ENCODE measurements at regions not wholly inside any gene's neighbourhood (a gene's known extent, or its start where the extent isn't known, plus 50 kb on each side); places are given as distances from the start of the nearest gene placed in this dataset.

GRCh38 chr3:67995206-67995605 is 340.8 kb upstream of the SUCLG2 start:
- TF ChIP-seq CTCF (IDR thresholded peaks at IDR 0.05) = no peak
- TF ChIP-seq POLR2A (IDR thresholded peaks at IDR 0.05) = no peak
